GM12891 (cell line): ENCODE measurements at regions not wholly inside any gene's neighbourhood (a gene's known extent, or its start where the extent isn't known, plus 50 kb on each side); places are given as distances from the start of the nearest gene placed in this dataset.

ENCODE experiments used
- PAX5 ChIP-seq: IDR thresholded peaks from 2 replicates; pipeline ENCODE4 v1.6.1; 2011; ENCODE audit warnings: low read length, moderate library complexity, mild to moderate bottlenecking; ENCODE audit not compliant: insufficient read depth, severe bottlenecking
- POLR2A ChIP-seq: IDR thresholded peaks from 2 replicates; pipeline ENCODE4 v1.6.1; 2011; ENCODE audit warnings: low read depth, low read length, control low read depth
- POLR2AphosphoS5 ChIP-seq: IDR thresholded peaks from 2 replicates; pipeline ENCODE4 v1.6.1; 2011; ENCODE audit warnings: low read depth, low read length, control low read depth
- POU2F2 ChIP-seq: IDR thresholded peaks from 2 replicates; pipeline ENCODE4 v1.6.1; 2011; ENCODE audit warnings: low read depth, mild to moderate bottlenecking, control low read depth, low read length, moderate library complexity
- SPI1 ChIP-seq: IDR thresholded peaks from 2 replicates; pipeline ENCODE4 v1.6.1; 2011; ENCODE audit warnings: low read depth, low read length, control low read depth
- TAF1 ChIP-seq: IDR thresholded peaks from 2 replicates; pipeline ENCODE4 v1.6.1; 2011; ENCODE audit warnings: low read depth, low read length, control low read depth

GRCh38 chr13:81001828-81002385, 661.0 kb upstream of the SPRY2 start:
- TF ChIP-seq POLR2A (no peak), PAX5 (no peak), TAF1 (no peak), POLR2AphosphoS5 (no peak), SPI1 (no peak), POU2F2 (no peak)
